M059J (cell line): ENCODE measurements at regions not wholly inside any gene's neighbourhood (a gene's known extent, or its start where the extent isn't known, plus 50 kb on each side); places are given as distances from the start of the nearest gene placed in this dataset.

ENCODE experiments used
- DNase-seq: peaks from one replicate; pipeline ENCODE4 v3.0.0-alpha.2; 2012; ENCODE audit warnings: low read depth

DNA sequence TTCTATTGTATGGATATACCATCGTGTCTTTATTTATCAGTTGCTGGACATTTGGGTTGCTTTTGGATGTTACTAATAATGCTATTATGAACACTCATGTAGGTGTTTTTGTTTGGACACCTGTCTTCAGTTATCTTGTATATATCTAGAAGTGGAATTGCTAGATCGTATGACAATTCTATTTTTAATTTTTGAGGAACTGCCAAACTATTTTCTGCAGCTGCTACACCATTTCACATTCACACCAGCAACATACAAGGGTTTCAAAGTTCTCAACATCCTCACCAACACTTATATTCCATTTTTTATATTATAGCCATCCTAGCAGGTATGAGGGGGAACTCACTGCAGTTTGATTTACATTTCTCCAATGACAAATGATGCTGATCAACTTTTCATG lies 324.6 kb downstream of the CAAP1 start:
- no peak for DNase-seq

DNA sequence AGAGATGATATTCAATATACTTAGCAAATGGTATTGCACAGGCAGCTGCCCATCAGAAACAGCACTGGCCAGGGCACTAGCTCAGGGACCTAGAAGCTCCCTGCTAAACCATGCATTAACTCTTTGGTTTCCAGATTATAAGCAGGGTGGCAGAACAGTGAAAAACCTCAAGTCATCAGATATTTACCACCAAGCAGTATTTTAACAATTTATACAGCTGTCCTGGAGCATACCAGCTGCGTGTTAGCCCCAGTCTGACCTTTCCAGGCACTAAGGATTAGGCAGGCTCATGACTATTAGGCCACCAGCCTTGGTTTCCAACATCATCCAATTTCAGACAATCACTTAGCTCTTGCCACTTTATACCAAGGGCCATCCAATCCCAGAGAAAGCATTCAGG lies 326.5 kb downstream of the CAAP1 start:
- DNase-seq: no peak

DNA sequence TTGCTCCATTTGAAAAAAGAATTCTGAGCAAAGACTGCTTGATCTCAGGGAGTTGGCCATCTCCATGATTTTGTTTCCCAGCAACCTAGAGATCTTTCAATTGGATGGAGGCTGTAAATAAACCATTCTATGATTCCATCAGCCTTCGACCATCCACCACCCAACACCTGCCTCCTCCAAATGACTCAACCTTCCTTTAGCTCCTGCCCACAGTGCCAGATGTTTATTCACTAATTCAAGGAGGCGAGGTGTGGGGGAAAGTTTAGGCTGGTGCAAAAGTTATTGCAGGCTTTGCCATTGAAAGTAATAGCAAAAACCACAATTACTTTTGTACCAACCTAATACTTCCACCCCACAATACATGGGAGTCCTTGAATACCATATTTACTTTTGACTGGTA lies 327.5 kb downstream of the CAAP1 start:
- DNase-seq: no peak

DNA sequence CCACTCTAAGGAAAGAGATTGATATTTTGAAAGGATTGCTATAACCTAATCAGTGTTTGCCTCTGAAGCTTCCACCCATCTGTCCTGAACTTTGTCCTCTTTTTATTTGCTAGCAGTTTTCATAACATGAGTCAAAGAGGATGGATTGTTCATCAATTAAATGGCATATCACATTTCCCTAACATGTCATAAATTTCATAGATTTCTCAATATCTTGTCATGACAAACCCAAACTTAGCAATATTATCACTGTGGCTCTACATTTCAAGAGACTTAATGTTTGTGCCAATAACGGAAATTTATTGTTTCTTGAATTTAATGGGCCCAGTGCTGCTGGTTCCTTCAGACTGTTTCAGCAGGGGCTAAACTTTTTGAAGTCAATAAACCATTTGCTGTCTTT lies 330.3 kb downstream of the CAAP1 start:
- no peak for DNase-seq

DNA sequence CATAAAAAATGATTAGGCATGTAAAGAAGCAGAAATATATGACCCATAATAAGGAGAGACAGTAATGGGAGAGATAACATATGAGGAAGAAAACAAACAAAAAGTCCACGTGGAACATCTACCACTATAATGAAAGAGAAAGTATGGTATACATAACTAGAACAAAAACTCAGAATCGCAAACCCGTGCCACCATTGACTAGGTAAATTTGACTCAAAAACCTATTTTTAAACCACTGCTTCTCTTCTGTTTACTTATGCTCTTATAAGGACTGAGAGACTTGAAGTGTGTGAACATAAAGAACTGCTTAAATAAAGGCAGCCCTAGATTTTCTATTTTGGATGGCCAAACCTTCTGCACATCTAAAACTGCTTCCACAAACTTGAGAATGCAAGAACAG lies 330.7 kb downstream of the CAAP1 start:
- no peak for DNase-seq

DNA sequence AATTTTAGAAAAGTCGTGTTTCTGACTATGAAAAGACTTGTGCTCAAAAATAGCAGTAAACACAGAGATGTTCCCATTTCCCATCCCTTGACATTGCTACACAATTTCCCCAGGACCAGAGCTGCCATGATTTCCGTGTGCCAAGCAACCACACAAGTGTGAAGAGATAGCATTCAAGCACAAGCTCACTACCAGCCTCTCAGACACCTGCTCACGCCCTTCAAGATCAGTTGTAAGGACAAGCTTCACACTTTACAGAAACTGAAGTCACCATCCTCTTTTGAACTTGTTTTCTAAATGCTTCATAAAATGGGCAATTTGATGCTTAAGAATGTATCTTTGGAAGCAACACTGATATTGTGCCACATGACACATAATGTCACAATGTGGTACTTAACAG lies 333.1 kb downstream of the CAAP1 start:
- DNase-seq: no peak

DNA sequence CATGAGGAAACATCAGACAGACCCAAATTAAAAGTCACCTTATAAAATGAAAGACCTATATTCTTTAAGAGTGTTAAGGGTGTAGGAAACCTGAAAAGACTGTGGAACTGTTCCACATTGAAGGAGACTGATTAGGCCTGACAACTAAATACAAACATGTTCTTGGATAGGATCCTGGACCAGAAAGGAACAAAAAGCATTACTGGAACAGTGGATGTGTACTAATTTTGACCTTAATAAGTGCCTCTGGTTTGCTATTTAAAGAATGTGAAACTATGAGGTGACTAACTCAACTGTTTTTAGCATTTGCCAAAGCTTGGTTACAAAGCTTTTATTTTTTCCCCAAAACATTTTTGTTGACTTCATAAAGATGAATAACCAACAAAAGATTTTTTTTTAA lies 340.6 kb downstream of the CAAP1 start:
- DNase-seq: peak; percentile 2

DNA sequence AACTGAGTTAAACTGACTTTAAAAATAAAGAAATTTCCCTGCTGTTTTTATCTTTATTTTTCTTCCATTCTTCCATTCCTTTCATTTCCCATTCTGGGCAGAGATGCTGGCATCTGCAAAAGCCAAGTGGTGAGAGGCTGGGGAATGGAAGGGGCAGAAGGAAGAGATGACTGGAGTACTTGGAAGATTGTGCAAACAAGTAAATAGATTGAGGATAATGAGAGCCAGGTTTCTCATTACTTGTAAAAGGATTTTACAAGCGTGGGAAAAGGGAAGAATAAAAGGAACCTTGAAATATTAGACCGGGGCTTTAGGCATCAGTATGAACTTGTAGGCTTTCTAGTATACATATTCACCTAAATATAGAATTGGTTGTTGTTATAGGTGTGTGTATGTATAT lies 341.2 kb downstream of the CAAP1 start:
- no peak for DNase-seq

DNA sequence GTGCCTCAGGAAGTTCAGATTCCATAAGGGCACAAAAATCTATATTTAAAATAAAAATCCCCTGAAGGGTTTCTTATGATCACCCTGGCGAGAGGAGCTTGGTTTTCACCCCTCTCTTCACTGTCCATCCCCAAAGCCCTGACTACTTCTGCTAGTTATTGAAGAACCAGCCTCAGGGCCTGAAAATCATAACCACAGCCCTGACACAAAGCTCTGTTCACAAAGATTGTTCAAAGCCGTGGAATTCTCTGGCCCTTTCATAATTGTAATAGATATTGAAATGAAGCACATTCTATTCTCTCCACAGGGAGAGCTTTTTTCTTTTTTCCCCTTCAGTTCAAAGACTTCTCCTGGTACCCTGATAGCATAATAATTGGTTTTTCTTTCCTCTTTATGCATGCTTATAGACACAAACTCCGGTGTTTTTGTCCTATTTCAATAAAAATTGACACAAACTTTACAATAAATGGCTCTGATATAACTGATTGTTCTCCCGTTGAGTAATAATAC lies 343.8 kb downstream of the CAAP1 start:
- DNase-seq: no peak

DNA sequence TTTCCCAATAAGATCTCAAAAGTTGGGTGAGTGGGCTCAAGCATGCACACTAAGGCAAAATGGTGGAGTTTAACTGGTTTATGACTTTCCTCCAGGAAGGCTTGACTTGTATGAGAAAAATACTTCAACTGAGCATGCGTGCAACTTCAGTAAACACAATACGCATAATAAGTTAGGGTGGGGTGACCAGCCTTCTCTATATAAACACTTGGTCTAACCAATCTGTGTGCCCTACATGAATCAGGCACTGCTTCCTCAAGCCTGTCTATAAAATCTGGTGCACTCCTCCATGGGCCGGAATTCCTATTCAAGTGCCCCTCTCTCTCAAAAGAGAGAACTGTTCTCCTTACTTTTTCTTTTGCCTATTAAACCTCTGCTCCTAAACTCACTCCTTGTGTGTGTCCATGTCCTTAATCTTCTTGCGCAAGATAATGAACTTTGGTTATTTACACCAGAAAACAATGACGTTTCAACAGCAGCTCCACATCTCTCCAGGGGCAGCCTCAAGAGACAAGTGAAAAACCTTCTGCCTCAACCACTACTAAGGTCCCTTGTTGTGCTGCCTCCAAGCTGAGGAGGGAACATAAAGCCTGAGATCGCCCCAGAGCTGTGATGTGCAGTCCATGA lies 352.6 kb downstream of the CAAP1 start:
- no peak for DNase-seq

DNA sequence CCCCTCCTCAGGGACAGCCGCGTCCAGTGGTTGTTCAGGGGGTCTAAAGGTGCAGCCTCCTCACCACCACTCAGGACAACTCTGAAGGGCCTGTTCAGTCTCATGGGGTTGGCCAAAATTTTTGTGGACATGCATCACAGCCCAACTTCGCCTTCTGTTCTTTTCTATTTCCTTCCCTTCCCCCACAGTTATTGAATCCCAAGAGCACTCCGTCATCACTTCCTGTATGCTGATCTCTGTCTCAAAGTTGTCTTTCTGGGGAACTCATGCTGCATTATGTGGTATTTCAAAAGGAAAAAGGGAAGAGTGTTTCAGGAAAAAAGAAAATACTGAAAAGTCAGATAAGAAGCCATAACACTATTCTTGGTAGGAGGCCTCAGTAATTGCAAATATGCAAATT lies 355.4 kb downstream of the CAAP1 start:
- peak; percentile 2 for DNase-seq

DNA sequence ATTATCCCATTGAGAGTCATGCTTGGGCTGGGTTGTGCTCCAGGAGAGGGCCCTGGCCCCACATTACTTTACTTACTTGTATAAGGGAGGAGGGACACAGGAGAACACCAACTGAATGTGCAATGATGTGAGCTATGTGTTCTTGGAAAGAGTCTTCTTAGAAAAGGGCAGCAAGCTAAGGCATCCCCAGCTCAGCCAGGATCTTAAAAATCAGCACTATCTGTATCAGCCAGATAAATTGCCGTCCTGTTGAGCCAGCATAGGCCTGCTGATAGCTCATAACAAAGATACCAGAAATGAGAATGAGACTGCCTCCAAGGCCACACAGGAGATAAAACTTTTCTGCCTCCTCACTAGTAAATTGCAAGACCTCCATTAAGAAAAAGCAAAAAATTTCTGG lies 357.5 kb downstream of the CAAP1 start:
- DNase-seq: no peak

DNA sequence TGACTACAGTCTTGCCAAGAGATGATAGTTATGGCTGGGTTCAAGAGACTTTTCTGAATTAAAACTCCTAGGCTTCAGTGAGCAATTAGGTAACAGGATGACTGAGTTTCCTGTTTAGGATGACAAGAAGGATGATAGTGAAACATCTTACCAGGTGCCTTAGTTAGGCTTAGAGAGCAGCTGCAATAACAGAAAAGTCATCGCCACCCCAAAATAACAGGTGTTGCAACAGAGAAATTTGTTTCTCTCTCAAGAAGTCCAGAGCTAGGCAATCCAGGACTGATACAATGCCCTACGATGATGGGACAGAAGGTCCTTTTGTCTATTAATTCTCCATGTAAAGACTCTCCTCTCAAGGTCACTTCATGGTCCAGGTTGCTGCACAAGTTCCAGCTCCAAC lies 361.8 kb downstream of the CAAP1 start:
- DNase-seq: no peak

DNA sequence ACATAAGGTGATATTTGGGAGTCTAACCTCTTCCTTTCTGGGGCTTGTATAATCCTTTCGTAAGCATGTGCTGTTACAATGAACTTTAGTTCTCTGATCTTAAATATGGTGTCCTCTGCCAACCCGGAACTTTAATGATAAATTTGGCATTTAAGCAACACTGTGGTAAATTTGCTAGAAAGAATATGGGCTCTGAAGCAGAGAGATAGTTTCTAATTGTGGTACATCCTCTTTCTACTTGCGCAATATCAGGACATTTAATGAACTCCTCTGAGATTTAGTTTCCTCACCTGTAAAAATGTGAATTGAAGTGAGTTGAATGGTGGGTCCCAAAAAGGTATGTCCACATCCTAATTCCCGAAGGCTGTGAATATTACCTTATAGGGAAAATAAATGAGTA lies 364.7 kb downstream of the CAAP1 start:
- DNase-seq: no peak

DNA sequence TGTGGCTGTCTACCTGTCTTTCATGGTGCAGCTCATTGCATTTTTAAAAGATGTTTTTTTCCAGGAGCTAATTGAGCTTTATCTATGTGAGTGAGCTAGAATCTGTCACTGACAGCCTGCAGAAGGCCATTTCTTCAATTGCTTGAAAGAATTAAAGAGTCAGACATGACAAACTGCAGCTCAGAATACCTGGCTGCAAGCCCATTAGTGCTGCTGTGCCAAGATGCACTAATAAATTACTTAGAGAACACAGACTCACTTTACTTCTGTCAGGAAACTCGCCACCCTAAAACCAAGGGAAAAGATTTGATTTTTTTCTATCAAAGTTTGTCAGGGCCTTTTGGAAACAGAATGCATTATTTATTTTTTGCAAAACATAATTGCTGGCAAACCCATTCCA lies 368.3 kb downstream of the CAAP1 start:
- DNase-seq: no peak

DNA sequence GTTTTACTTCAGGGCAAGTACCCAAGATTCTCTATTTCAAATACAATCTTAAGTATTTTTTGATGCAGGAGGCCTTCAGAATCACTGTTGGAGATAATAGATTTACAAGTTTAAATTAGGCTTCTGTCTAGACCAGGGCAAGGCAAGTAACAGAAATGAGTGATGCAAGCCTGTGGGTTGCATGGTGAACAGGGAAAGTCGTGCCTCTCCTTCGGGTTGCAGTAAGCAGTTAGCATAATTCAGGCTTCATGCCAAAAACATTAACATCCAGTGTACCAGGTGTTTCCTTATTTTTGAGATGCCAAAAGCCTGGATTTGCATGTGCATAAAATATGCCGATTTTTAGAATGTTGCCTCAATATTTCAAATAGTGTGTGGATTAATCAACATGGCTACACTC lies 369.0 kb downstream of the CAAP1 start:
- no peak for DNase-seq

DNA sequence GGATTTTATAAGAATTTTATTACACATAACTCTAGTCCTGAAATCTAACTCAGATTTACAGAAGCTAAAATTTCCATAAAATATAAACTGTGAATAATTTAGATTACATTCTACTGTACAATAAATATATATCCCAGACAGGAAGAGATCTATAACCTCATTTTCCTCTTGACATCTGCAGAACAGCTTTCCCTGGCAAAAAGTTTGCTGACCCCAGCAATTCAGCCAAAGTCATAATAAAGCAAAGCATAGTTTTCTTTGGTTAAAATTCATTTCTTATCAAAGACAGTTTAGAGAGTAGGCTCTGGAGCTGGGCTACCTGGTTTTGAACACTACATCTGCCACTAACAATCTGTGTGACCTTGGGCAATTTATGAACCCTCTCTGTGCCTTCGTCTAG lies 372.5 kb downstream of the CAAP1 start:
- no peak for DNase-seq

DNA sequence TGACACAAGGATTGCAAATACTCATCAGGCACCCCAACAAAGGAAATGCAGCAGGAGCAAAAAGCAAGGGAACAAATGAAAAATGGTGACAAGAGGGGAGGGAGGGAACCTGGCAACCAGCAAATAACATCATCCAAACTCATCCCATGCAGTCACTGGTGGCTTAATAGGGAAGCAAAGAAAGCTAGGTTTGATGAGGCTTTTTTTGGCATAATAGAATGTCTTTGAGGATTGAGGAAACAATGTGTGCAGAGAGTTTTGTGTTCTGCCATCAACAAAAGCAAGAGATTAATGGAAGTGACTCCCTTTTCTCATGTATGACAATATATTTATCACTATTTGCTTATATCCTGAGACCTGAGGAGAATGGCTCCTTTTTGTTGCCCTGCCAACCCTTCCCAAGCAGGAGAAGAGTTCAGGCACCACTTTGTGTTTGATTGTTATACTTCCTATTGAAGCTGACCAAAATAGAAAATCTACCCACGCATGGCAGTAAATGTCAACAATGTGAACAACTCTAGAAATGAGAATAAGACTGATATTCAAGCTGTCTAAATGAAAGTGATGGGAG lies 375.7 kb downstream of the CAAP1 start:
- no peak for DNase-seq

DNA sequence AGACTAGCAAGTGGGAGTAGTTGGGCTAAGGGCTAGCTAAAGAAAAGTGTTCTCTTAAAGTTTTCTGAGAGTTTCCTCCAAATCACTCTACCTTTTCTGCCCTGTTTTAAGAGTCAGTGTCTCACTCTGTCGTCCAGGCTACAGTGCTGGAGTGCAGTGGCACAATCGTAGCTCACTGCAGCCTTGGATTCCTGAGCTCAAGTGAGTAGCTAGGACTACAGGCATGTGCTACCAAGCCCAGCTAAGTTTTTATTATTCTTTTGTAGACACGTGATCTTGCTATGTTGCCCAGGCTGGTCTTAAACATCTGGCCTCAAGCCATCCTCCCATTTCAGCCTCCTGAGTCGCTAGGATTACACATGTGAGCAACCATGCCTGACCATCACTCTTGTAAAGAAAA lies 378.9 kb downstream of the CAAP1 start:
- no peak for DNase-seq

DNA sequence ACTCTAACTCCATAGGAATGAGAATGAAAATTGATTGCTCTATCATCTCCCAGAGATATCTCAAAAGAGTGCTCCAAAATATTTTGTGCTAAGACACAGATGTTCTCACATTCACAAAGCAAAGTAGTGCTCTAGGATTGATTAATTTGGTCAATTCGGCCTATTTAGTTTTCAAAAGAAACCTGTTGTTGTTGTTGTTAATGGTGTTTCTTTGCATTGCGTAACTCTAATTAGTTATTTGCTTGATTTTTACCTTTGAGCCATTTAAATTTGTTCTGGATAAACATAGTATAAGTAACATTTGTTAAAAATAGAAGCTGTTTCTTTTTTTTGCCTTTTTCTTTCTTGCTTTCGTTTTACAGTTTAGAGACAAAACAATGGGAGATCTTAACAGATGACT lies 382.5 kb downstream of the CAAP1 start:
- DNase-seq: no peak

DNA sequence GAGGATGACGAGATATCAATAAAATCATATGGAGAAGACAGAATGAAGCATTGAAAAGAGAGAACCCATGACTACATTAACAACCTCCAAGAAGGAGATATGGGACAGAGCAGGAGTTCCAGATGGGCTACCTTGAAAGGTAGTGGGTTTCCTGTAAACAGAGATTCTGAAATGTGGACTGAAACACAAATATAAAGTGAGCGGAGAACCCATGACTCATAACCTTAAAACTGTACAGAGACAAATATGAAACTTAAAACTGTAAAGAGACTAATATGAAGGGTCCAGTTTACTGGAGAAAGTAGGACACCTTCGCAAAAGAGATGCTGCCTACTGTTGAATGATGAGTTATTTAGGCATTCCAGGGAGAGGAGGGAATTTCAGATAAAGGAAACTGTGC lies 383.7 kb downstream of the CAAP1 start:
- no peak for DNase-seq

DNA sequence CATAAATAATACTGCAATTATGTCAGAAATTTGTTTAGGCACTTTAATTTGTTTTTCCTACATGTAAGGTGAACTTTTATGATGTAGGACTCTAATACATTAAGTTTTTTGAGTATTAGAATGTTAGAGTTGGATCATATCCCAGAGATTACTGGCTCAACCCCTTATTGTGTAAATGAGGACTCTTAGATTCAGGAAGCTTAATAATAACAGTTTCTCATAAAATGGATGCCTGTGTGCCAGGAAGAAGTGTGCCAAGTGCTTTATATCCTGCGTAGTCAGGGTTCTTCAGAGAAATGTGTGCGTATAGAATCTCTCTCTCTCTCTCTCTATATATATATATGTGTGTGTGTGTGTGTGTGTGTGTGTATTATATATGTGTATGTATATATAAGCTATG lies 388.5 kb downstream of the CAAP1 start:
- no peak for DNase-seq

DNA sequence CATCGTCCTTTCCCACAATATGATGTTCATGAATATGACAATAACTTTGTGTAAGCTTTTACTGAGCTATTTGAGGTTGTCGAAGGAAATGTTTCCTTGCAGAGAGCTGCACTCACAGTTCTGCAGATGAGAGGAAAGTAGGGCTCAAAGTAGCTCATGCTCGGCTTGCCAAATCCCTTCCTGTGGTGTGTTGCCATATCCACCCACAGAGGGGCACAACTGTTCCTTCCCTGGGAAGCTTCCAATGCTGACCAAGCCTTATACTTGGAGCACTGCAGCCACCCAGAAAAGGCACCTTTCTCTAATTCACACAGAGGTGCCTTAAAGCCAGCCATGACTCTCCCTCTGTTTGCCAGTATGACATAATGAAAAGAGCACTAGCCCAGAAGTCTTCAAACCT lies 390.3 kb downstream of the CAAP1 start:
- no peak for DNase-seq

DNA sequence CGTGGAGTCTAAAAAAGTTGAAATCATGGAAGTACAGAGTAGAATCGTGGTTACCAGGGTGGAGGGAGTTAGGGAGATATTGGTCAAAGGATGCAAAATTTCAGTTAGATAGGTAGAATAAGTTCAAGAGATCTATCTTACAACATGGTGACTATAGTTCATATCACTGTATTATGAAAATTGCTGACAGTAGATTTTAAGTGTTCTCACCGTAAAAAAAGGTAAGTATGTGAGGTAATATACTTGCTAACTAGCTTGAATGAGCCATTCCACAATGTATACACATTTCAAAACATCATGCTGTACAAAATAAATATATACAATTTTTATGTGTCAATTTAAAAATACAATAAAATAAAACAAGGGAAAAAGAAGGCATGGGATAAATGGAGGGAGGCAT lies 392.1 kb downstream of the CAAP1 start:
- no peak for DNase-seq
